Peyer's patch (tissue), 4 donors: ENCODE measurements at regions not wholly inside any gene's neighbourhood (a gene's known extent, or its start where the extent isn't known, plus 50 kb on each side); places are given as distances from the start of the nearest gene placed in this dataset.

Experiments
- POLR2A ChIP-seq, 2 donors: fragments of 450-650 bp; IDR thresholded peaks; one replicate each; pipeline ENCODE4 v1.5.1; 2017; ENCODE audit warnings: antibody characterized with exemption in 2 of 2, mild to moderate bottlenecking in 2 of 2, moderate library complexity in 2 of 2
- TF ChIP-seq, protein P1 (sequence below), 6 experiments: fragments of 450-650 bp in 4 of 6; fragments of 200-600 bp in 2 of 6; sonication (generic) in 1 of 6; IDR thresholded peaks; one replicate each; pipeline ENCODE4 v1.5.1; 2017 to 2019; ENCODE audit warnings: antibody characterized with exemption in 6 of 6, mild to moderate bottlenecking in 3 of 6, moderate library complexity in 1 of 6

GRCh38 chr12:89023936-89024335 lies 328.4 kb downstream of the DUSP6 start:
- TF ChIP-seq, protein P1, sequence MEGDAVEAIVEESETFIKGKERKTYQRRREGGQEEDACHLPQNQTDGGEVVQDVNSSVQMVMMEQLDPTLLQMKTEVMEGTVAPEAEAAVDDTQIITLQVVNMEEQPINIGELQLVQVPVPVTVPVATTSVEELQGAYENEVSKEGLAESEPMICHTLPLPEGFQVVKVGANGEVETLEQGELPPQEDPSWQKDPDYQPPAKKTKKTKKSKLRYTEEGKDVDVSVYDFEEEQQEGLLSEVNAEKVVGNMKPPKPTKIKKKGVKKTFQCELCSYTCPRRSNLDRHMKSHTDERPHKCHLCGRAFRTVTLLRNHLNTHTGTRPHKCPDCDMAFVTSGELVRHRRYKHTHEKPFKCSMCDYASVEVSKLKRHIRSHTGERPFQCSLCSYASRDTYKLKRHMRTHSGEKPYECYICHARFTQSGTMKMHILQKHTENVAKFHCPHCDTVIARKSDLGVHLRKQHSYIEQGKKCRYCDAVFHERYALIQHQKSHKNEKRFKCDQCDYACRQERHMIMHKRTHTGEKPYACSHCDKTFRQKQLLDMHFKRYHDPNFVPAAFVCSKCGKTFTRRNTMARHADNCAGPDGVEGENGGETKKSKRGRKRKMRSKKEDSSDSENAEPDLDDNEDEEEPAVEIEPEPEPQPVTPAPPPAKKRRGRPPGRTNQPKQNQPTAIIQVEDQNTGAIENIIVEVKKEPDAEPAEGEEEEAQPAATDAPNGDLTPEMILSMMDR (IDR thresholded peaks at IDR 0.05) = no peak
- TF ChIP-seq POLR2A (IDR thresholded peaks at IDR 0.05) = no peak
